Aorta (tissue), 5 donors: ENCODE measurements at regions not wholly inside any gene's neighbourhood (a gene's known extent, or its start where the extent isn't known, plus 50 kb on each side); places are given as distances from the start of the nearest gene placed in this dataset.

Experiments used
- ATAC-seq: fragments of 200-7000 bp; cut with Tn5 transposase; one replicate; pipeline ENCODE4 v1.9.1; 2022; ENCODE audit warnings: moderate library complexity; ENCODE audit not compliant: low FRiP score
- DNase-seq, 2 donors: peaks; one replicate each; pipeline ENCODE4 v3.0.0-alpha.2; 2020
- H3K27ac ChIP-seq, 2 donors: one replicate each; pipeline ENCODE4 v1.5.1; 2013; ENCODE audit warnings: low read length in 2 of 2, mild to moderate bottlenecking in 2 of 2, moderate library complexity in 2 of 2, control low read depth in 1 of 2, inconsistent platforms in 1 of 2, low read depth in 1 of 2
- H3K27me3 ChIP-seq, 2 donors: one replicate each; pipeline ENCODE4 v1.6.1; 2013; ENCODE audit warnings: control low read depth in 1 of 2, low read length in 1 of 2, mild to moderate bottlenecking in 1 of 2, moderate library complexity in 1 of 2; ENCODE audit not compliant: insufficient read depth in 2 of 2, control insufficient read depth in 1 of 2
- H3K36me3 ChIP-seq, 2 donors: one replicate each; pipeline ENCODE4 v1.6.1; 2013; ENCODE audit warnings: control low read depth in 1 of 2, low read length in 1 of 2, mild to moderate bottlenecking in 1 of 2; ENCODE audit not compliant: insufficient read depth in 2 of 2, control insufficient read depth in 1 of 2
- H3K4me1 ChIP-seq, 2 donors: one replicate each; pipeline ENCODE4 v1.6.1; 2013; ENCODE audit warnings: low read length in 2 of 2, control low read depth in 1 of 2, mild to moderate bottlenecking in 1 of 2, moderate library complexity in 1 of 2; ENCODE audit not compliant: insufficient read depth in 2 of 2, control insufficient read depth in 1 of 2
- H3K4me3 ChIP-seq, 2 donors: one replicate each; pipeline ENCODE4 v1.5.1; 2013; ENCODE audit warnings: low read length in 2 of 2, control low read depth in 1 of 2, mild to moderate bottlenecking in 1 of 2
- H3K9me3 ChIP-seq: one replicate; pipeline ENCODE4 v1.6.1; 2013; ENCODE audit warnings: mild to moderate bottlenecking, low read length; ENCODE audit not compliant: control insufficient read depth
- WGBS, 2 donors: extraction: QIAGEN DNeasy Blood & Tissue Kit; methylation state at CpG; one replicate each; pipeline ENCODE4 v1.1.7; 2013; 5-methylcytosine and 5-hydroxymethylcytosine counted together
- intact Hi-C, 2 donors: fragments of 100-400 bp; cut with DNase I; formaldehyde crosslinking; loops; one replicate each; pipeline versions ENCODE4 v1.14.2 to v1.15.0; 2022
- donor health status: healthy with polysubstance abuse.
- donor health status: Bipolar disorder and iron deficiency.
- donor health status: DM: no; HTN: no; CAD: no.
- donor health status: DM: no; HTN: no; CAD: no.
- donor health status: DM: yes; HTN: yes; CAD: no.

DNA sequence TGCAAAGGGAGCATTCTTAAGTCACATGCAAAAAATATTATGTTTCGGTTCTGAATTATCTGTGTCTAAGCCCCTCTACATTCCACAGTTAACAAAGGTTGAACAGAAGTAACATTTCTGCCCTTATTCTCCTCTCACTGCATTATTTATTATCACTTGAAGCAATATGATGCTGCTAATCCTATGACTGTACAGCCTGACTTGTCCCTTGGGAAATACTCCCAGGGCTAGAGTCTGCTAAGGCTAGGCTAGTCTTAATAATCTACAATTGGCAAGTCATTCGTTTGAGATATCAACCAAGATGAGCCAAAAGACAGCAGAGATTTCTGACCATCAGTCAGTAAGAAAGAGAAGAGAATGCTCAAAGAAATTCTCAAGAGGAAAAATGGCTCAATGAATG, 226.9 kb upstream of the HCCS start:
- intact Hi-C loops: no loop called here
- no peak for DNase-seq

DNA sequence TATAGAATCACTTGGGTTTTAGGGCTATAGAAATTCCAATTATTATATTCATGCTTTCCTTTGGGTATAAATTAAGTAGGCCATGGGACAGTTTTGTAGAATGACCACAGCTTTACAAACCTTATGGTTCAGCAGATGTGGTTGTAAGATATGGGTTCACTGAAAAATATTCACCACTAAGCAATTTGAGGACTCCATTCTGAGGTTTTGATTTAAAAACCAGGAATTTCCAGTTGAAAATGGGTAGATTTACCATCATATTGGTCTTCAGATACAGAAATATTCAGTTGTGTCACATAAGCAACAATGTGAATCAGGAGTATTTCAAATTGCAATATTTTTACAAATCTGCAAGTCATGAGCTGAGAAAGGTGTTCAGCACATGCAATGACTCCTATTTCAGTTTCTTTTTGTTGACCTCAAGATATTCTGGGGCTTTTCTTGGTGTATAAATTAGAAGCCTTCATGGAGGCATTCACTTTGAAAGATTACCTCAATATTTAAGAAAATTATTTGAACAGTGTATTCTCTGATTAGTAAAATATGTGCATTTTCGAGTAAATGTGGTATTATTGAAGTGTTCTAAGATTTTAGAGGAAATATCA, 218.4 kb upstream of the HCCS start:
- no peak overlapping the region for H3K27ac ChIP-seq
- intact Hi-C loops: no loop called here
- no peaks in the 10 kb centered on the region for H3K9me3 ChIP-seq
- no peak for DNase-seq
- WGBS, 2 donors: 46 to 94% methylated on average over 1 of the region's 1 CpG
- no peaks in the 10 kb centered on the region for H3K36me3 ChIP-seq
- no peak overlapping the region for H3K4me3 ChIP-seq
- no peaks in the 10 kb centered on the region for H3K27me3 ChIP-seq
- ATAC-seq: no peak
- no peaks in the 10 kb centered on the region for H3K4me1 ChIP-seq

More for the DNA sequence above, 226.9 kb upstream of the HCCS start:
- 35 to 43% methylated on average over 2 of the region's 2 CpGs for WGBS, 2 donors
- H3K4me1 ChIP-seq: no peaks in the 10 kb centered on the region
- H3K27me3 ChIP-seq: no peaks in the 10 kb centered on the region
- no peaks in the 10 kb centered on the region for H3K36me3 ChIP-seq
- no peak for ATAC-seq
- no peak overlapping the region for H3K27ac ChIP-seq
- no peak overlapping the region for H3K4me3 ChIP-seq
- no peaks in the 10 kb centered on the region for H3K9me3 ChIP-seq

DNA sequence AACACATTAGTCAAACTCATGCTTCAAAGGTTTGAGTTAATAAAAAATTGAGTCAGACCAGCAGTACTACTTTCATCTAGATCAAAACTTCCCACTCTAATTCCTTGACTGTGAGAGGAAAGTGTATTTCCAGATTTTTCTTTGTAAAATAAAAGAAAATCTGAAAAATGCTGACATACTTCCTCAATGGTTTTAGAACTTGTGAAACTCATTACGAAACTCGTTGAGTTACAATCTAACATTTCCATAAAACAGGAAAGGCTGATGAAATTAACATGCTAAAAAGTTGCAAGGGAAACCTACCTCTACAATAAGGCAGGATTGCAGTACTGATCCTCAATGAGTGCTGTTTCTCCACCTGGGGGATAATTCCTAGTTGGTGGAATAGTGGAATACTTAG, 217.8 kb upstream of the HCCS start:
- ATAC-seq (no peak), DNase-seq (no peak)
- WGBS, 2 donors: 76 to 85% methylated on average over 2 of the region's 2 CpGs
- intact Hi-C loops: no loop called here
- Histone ChIP-seq H3K27ac (no peak overlapping the region), H3K4me3 (no peak overlapping the region), H3K27me3 (no peaks in the 10 kb centered on the region), H3K9me3 (no peaks in the 10 kb centered on the region), H3K4me1 (no peaks in the 10 kb centered on the region), H3K36me3 (no peaks in the 10 kb centered on the region)

DNA sequence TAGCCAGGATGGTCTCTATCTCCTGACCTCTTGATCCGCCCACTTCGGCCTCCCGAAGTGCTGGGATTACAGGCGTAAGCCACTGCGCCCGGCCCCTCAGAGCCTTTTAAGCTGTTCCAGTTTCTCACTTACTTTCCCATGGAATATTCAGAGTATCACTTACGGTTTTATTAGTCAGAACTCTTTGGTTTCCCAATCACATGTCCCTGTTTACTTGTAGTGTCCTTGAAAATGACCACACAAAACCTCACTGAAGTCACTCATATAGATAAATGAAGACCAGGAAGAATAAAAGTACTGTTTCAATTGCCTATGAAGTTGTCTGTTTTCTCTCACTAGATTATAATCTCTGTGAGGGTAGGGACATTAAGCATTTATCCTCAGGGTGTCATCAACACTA, 217.2 kb upstream of the HCCS start:
- intact Hi-C loops: no loop called here
- DNase-seq (peak in 1 of 2 donors; percentile 60), ATAC-seq (no peak)
- Histone ChIP-seq H3K27ac (no peak overlapping the region), H3K27me3 (no peaks in the 10 kb centered on the region), H3K4me1 (no peaks in the 10 kb centered on the region), H3K9me3 (no peaks in the 10 kb centered on the region), H3K36me3 (no peaks in the 10 kb centered on the region), H3K4me3 (no peak overlapping the region)
- 80 to 97% methylated on average over 7 of the region's 7 CpGs for WGBS, 2 donors

DNA sequence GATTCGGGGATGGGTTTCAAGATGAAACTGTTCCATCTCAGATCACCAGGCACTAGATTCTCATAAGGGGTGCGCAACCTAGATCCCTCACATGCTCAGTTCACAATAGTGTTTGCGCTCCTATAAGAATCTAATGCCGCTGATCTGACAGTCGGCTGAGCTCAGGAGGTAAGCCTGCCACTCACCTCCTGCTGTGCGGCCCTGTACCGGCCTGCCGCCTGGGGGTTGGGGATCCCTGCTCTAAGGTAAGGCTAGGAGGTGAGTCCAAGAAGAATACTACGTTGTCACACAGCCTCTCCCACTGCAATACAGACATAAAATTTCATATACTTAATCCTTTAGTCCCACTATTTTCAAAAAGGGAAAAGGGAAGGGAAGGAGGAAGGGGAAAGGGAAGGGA, 213.4 kb upstream of the HCCS start:
- no peaks in the 10 kb centered on the region for H3K9me3 ChIP-seq
- ATAC-seq (no peak), DNase-seq (no peak)
- 78 to 94% methylated on average over 9 of the region's 9 CpGs for WGBS, 2 donors
- H3K4me1 ChIP-seq: no peaks in the 10 kb centered on the region
- H3K4me3 ChIP-seq: no peak overlapping the region
- no peak overlapping the region for H3K27ac ChIP-seq
- intact Hi-C loops: no loop called here
- H3K27me3 ChIP-seq: no peaks in the 10 kb centered on the region
- H3K36me3 ChIP-seq: no peaks in the 10 kb centered on the region

DNA sequence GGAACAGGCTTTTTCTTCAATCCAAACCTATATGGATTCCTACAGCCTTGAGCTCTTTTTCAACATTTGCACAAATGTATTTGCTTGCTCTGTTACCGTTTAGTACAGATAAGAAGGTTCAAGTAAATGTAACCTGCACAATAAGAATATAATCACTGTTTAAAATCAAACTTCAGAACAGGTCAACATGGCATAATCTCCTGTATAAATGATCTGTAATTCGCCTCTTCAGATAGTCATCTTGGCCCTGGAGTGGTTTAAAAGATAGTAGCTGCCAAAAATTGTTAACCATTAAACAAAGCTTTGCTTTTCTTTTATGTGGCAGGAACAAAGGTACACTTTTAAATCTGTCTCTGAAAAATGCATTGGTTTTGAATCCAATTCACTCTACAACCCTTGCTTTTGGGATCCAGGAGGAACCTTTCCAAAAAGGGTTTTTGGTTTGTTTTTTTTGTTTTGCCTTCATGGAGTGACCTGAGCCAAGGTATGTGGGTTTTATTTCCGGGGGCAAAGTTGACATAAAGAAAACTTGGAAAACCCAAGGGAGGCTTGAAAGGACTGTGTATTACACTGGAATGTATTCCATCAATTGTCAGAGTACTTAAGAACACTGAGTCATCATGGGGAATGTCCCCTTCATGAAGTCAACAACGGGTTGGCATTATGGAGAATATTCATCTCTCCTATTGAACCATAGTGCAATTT, 210.4 kb upstream of the HCCS start:
- H3K4me1 ChIP-seq: no peaks in the 10 kb centered on the region
- H3K9me3 ChIP-seq: no peaks in the 10 kb centered on the region
- ATAC-seq (no peak), DNase-seq (no peak)
- H3K27me3 ChIP-seq: no peaks in the 10 kb centered on the region
- WGBS, 2 donors: 4 to 10% methylated on average over 4 of the region's 4 CpGs
- no peak overlapping the region for H3K27ac ChIP-seq
- intact Hi-C loops: no loop called here
- no peak overlapping the region for H3K4me3 ChIP-seq
- H3K36me3 ChIP-seq: no peaks in the 10 kb centered on the region

DNA sequence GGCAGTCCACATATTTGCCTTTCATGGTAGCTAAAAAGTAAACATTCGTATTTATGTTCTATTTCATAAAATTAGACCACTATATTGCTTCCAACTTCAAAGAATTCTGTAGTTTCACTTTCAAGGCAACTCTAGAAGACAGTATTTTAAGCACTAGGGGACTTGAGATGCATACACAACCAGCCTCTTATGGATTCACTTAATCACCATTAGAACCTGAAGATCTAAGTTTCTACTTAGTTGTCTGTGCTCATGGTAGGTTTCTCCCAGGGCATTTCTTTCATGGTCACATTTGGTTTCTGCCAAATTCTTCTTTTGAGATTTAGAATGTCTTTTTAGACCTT, 209.9 kb upstream of the HCCS start:
- intact Hi-C loops: no loop called here
- ATAC-seq: no peak

DNA sequence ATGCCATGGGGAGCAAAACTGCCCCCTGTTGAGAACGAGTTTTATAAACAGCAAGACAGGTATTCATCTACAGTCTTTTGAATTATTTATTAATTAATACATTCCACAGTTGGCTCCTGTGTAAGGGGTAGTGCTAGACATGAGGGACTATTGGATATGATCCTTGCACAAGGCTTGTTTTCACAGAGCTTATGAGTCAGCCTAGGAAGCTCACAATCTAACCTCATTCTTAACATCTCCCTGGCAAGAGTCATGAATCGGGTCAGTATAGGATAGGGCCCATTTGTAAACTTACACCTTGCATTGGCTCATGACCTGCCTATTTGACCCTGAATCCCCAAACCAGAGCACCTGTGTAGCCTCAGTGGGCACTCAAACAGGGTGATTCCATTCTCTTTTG, 209.1 kb upstream of the HCCS start:
- no peaks in the 10 kb centered on the region for H3K9me3 ChIP-seq
- intact Hi-C loops: no loop called here
- no peaks in the 10 kb centered on the region for H3K4me1 ChIP-seq
- H3K27me3 ChIP-seq: no peaks in the 10 kb centered on the region
- H3K27ac ChIP-seq: no peak overlapping the region
- WGBS, 2 donors: 79 to 91% methylated on average over 2 of the region's 2 CpGs
- no peak overlapping the region for H3K4me3 ChIP-seq
- DNase-seq (no peak), ATAC-seq (no peak)
- no peaks in the 10 kb centered on the region for H3K36me3 ChIP-seq

More for the DNA sequence above, 209.9 kb upstream of the HCCS start:
- no peak overlapping the region for H3K4me3 ChIP-seq
- H3K4me1 ChIP-seq: no peaks in the 10 kb centered on the region
- WGBS, 2 donors: 2 to 18% methylated on average over 1 of the region's 1 CpG
- no peaks in the 10 kb centered on the region for H3K27me3 ChIP-seq
- no peak overlapping the region for H3K27ac ChIP-seq
- no peaks in the 10 kb centered on the region for H3K36me3 ChIP-seq
- no peak for DNase-seq
- no peaks in the 10 kb centered on the region for H3K9me3 ChIP-seq

DNA sequence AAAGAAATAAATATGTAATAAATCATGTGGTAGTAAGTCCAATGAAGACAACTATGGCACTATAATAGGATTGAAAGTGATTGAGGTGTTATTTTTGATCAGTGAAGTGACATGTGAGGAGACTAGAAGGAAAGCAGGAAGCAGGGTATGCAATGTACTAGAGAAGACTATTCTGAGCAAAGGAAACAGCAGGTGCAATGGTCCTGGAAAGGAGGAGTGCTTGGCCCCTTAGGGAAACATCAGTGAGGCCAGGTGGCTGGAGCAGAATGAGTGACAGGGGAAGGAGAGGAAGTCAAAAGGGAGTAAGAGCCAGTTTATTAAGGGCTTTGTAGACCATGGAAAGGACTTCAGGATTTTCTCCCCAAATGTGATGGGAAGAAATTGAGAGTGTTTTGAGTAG, 207.6 kb upstream of the HCCS start:
- Histone ChIP-seq H3K4me3 (no peak overlapping the region), H3K27ac (peak overlapping the region in 1 of 2 donors; percentile 57), H3K4me1 (no peaks in the 10 kb centered on the region), H3K27me3 (no peaks in the 10 kb centered on the region), H3K36me3 (no peaks in the 10 kb centered on the region), H3K9me3 (no peaks in the 10 kb centered on the region)
- no peak for ATAC-seq
- intact Hi-C loops: no loop called here
- no peak for DNase-seq
